Vagina (tissue), 2 donors: ENCODE measurements at regions not wholly inside any gene's neighbourhood (a gene's known extent, or its start where the extent isn't known, plus 50 kb on each side); places are given as distances from the start of the nearest gene placed in this dataset.

Experiments
- DNase-seq, 2 donors: peaks; one replicate each; pipeline ENCODE4 v3.0.0-alpha.2; 2017; ENCODE audit errors: extremely low spot score in 2 of 2
- H3K27ac ChIP-seq: fragments of 200-600 bp; sonication (generic); one replicate; pipeline ENCODE4 v1.5.1; 2019
- H3K27me3 ChIP-seq: fragments of 200-600 bp; sonication (generic); one replicate; pipeline ENCODE4 v1.5.1; 2019
- H3K36me3 ChIP-seq, 2 donors: fragments of 200-600 bp; sonication (generic); one replicate each; pipeline ENCODE4 v1.5.1; 2017 to 2019
- H3K4me1 ChIP-seq: fragments of 200-600 bp; sonication (generic); one replicate; pipeline ENCODE4 v1.5.1; 2019
- H3K4me3 ChIP-seq, 2 donors: fragments of 200-600 bp; sonication (generic); 1 replicate in 1 of 2; 2 replicates in 1 of 2; pipeline ENCODE4 v1.5.1; 2016 to 2019
- H3K9me3 ChIP-seq: fragments of 200-600 bp; sonication (generic); one replicate; pipeline ENCODE4 v1.5.1; 2019
- POLR2A ChIP-seq, 2 donors: fragments of 450-650 bp; IDR thresholded peaks; one replicate each; pipeline ENCODE4 v1.6.1; 2017; ENCODE audit warnings: antibody characterized with exemption in 2 of 2, mild to moderate bottlenecking in 2 of 2, moderate library complexity in 2 of 2
- POLR2AphosphoS5 ChIP-seq, 2 donors: sonication (generic); formaldehyde crosslinking; IDR thresholded peaks; one replicate each; pipeline ENCODE4 v1.9.0; 2017; ENCODE audit warnings: antibody characterized with exemption in 2 of 2, mild to moderate bottlenecking in 2 of 2, low read depth in 1 of 2; ENCODE audit not compliant: insufficient read depth in 1 of 2
- intact Hi-C: fragments of 100-400 bp; cut with DNase I; formaldehyde crosslinking; loops from one replicate; pipeline ENCODE4 v1.15.1; 2023
- TF ChIP-seq, protein P1 (sequence below), 3 experiments: fragments of 450-650 bp in 2 of 3; fragments of 200-600 bp in 1 of 3; sonication (generic) in 1 of 3; IDR thresholded peaks; one replicate each; pipeline ENCODE4 v1.5.1; 2017 to 2019; ENCODE audit warnings: antibody characterized with exemption in 3 of 3, mild to moderate bottlenecking in 2 of 3, moderate library complexity in 2 of 3

DNA sequence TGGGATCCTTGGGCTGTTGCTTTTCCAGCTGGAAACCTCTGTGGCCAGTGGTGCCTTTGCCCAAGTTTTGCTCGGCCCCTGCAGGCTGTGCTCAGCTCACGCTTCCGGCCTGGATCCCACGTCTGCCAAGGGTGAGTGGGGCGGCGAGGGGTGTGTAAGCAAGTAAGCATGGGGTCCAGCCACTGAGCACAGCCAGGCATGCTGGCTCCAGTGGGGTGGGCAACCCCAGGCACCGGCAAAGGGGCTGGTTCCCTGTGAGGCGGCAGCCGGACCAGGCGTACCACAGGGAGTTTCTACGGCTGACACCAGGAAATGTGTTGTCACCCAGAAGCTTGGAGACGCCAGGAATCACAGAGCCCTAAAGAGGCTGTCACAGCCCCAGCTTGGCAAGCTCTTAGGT is 393.4 kb upstream of the CCDC196 start:
- Histone ChIP-seq H3K27me3 (no peaks in the 10 kb centered on the region), H3K9me3 (no peaks in the 10 kb centered on the region), H3K4me1 (no peaks in the 10 kb centered on the region), H3K4me3 (no peak overlapping the region), H3K36me3 (no peaks in the 10 kb centered on the region), H3K27ac (no peak overlapping the region)
- TF ChIP-seq POLR2A (IDR thresholded peaks at IDR 0.05) = no peak
- intact Hi-C loops = no loop called here
- DNase-seq = no peak

DNA sequence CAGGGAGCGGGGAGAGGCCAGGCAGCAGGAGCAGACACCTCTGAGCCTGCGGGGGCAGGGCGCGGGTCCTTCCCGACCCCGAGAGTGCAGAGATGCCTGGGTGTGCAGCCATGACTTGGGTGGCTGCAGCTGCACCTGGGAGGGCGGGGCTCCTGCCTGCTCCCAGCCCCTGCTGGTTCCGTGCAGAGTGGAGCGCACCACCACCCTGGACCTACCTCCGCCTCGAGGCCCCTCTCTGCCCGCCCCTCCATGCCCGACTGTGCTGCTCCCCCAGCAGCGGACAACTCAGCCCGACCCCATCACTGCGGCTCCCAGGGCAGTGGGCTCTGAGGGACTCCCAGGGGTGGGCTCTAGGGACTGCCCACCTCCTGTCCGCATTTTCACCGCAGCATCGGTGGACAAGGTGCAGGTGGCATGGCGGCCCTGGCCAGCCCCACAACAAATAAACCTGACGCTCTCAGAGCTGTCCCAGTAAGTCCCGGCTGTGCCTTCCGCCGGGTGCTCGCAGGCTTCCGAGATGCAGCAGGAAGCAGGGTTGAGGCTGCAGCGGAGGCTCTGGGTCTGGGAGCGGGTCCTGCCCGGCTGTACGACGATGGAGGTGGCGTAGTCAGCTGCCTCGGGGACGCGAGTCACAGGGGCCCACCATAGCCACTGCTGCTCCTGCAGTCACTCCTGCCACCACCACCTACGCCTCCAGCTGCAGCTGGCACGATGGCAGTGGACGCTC is 392.0 kb upstream of the CCDC196 start:
- Histone ChIP-seq H3K4me1 (no peaks in the 10 kb centered on the region), H3K4me3 (no peak overlapping the region), H3K9me3 (no peaks in the 10 kb centered on the region), H3K27me3 (no peaks in the 10 kb centered on the region), H3K36me3 (no peaks in the 10 kb centered on the region), H3K27ac (no peak overlapping the region)
- intact Hi-C loops = no loop called here
- no peak for DNase-seq
- TF ChIP-seq POLR2A (IDR thresholded peaks at IDR 0.05) = no peak
- no peak for TF ChIP-seq POLR2AphosphoS5 (IDR thresholded peaks at IDR 0.05; ENCODE audit: insufficient read depth in 1 of 2, low read depth in 1 of 2)
- TF ChIP-seq, protein P1, sequence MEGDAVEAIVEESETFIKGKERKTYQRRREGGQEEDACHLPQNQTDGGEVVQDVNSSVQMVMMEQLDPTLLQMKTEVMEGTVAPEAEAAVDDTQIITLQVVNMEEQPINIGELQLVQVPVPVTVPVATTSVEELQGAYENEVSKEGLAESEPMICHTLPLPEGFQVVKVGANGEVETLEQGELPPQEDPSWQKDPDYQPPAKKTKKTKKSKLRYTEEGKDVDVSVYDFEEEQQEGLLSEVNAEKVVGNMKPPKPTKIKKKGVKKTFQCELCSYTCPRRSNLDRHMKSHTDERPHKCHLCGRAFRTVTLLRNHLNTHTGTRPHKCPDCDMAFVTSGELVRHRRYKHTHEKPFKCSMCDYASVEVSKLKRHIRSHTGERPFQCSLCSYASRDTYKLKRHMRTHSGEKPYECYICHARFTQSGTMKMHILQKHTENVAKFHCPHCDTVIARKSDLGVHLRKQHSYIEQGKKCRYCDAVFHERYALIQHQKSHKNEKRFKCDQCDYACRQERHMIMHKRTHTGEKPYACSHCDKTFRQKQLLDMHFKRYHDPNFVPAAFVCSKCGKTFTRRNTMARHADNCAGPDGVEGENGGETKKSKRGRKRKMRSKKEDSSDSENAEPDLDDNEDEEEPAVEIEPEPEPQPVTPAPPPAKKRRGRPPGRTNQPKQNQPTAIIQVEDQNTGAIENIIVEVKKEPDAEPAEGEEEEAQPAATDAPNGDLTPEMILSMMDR (IDR thresholded peaks at IDR 0.05) = no peak

DNA sequence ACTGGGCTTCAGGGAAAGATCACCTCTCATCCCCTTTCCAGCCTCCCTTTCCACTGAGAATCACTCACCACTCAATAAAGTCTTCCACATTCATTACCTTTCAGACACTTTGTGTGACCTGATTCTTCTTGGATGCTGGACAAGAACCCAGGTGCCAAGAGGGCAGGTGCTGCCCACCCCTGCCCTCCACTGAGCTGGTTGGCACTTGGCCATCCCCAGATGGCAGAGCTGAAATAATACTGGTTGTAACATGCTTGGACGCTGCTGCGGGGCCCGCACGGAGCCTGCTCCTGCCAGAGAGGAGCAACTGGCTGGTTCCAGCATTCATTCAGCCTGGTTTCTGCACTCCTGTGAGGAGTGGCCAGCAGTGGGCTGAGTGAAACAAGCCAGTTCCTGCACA is 386.7 kb upstream of the CCDC196 start:
- no peaks in the 10 kb centered on the region for H3K9me3 ChIP-seq
- no peak overlapping the region for H3K27ac ChIP-seq
- TF ChIP-seq POLR2A (IDR thresholded peaks at IDR 0.05) = no peak
- TF ChIP-seq POLR2AphosphoS5 (IDR thresholded peaks at IDR 0.05; ENCODE audit: insufficient read depth in 1 of 2, low read depth in 1 of 2) = no peak
- TF ChIP-seq, protein P1 (IDR thresholded peaks at IDR 0.05) = no peak
- no peaks in the 10 kb centered on the region for H3K27me3 ChIP-seq
- intact Hi-C loops = no loop called here
- no peak for DNase-seq
- no peak overlapping the region for H3K4me3 ChIP-seq
- H3K4me1 ChIP-seq = no peaks in the 10 kb centered on the region
- H3K36me3 ChIP-seq = no peaks in the 10 kb centered on the region

DNA sequence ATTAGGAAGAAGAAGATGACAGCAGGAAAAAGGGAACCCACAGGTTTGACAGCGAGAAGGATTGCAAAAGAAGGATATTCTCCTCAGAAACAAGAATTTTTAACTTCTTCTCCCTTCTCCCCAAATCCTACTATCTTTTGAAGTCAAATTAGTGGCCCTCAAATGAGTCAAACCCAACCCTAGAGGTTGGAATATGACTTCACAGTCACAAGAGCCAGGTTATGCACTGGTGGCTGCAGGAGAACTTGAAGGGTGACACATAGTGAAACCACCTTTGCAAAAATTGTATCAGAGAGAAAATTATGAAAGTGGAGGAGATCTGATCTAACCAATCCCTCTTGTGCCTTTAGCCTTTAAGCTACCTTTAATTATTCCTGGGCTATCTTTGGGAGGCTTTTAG is 386.2 kb upstream of the CCDC196 start:
- Histone ChIP-seq H3K27me3 (no peaks in the 10 kb centered on the region), H3K4me1 (no peaks in the 10 kb centered on the region), H3K9me3 (no peaks in the 10 kb centered on the region), H3K36me3 (no peaks in the 10 kb centered on the region), H3K4me3 (no peak overlapping the region), H3K27ac (no peak overlapping the region)
- TF ChIP-seq, protein P1 (IDR thresholded peaks at IDR 0.05) = no peak
- no peak for TF ChIP-seq POLR2AphosphoS5 (IDR thresholded peaks at IDR 0.05; ENCODE audit: insufficient read depth in 1 of 2, low read depth in 1 of 2)
- TF ChIP-seq POLR2A (IDR thresholded peaks at IDR 0.05) = no peak
- intact Hi-C loops = no loop called here
- no peak for DNase-seq

DNA sequence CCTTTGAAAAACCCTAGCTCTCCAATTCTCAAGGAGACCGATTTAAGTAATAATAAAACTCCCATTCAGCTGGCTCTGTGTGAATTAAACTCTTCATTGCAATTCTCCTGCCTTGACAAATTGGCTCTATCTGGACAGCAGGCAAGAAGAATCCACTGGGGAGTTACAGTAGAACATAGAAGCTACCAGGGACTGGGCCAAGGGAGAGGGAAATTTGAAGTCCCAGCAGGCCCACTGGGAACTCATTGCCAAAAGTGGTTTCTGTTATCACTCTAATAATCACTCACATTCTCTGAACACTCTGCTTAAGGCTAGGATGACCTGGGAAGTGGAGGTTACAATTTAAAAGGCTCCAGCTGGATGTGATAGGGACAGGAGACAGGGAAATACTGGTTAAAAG is 384.5 kb upstream of the CCDC196 start:
- intact Hi-C loops = no loop called here
- Histone ChIP-seq H3K36me3 (no peaks in the 10 kb centered on the region), H3K4me3 (no peak overlapping the region), H3K4me1 (no peaks in the 10 kb centered on the region), H3K9me3 (no peaks in the 10 kb centered on the region), H3K27ac (no peak overlapping the region), H3K27me3 (no peaks in the 10 kb centered on the region)
- TF ChIP-seq, protein P1 (IDR thresholded peaks at IDR 0.05) = no peak
- TF ChIP-seq POLR2AphosphoS5 (IDR thresholded peaks at IDR 0.05; ENCODE audit: insufficient read depth in 1 of 2, low read depth in 1 of 2) = no peak
- TF ChIP-seq POLR2A (IDR thresholded peaks at IDR 0.05) = no peak
- DNase-seq = no peak
